Peyer's patch (tissue), 4 donors: ENCODE measurements at regions not wholly inside any gene's neighbourhood (a gene's known extent, or its start where the extent isn't known, plus 50 kb on each side); places are given as distances from the start of the nearest gene placed in this dataset.

ENCODE experiments used
- DNase-seq, 3 donors: peaks; one replicate each; pipeline ENCODE4 v3.0.0-alpha.2; 2017 to 2019
- H3K27ac ChIP-seq, 4 donors: fragments of 200-600 bp; sonication (generic); one replicate each; pipeline ENCODE4 v1.5.1; 2016 to 2019
- H3K27me3 ChIP-seq, 2 donors: fragments of 200-600 bp; sonication (generic); one replicate each; pipeline ENCODE4 v1.5.1; 2019
- H3K36me3 ChIP-seq, 3 donors: fragments of 200-600 bp; sonication (generic); one replicate each; pipeline ENCODE4 v1.5.1; 2016 to 2019
- H3K4me1 ChIP-seq, 4 donors: fragments of 200-600 bp; sonication (generic); one replicate each; pipeline ENCODE4 v1.5.1; 2016 to 2019
- H3K4me3 ChIP-seq, 4 donors: fragments of 200-600 bp; sonication (generic); 1 replicate in 3 of 4; 2 replicates in 1 of 4; pipeline ENCODE4 v1.5.1; 2016 to 2019; ENCODE audit warnings: mild to moderate bottlenecking in 1 of 4
- H3K9me3 ChIP-seq, 4 donors: fragments of 200-600 bp; sonication (generic); one replicate each; pipeline ENCODE4 v1.5.1; 2016 to 2019; ENCODE audit warnings: mild to moderate bottlenecking in 1 of 4
- CTCF ChIP-seq, 6 experiments: fragments of 450-650 bp in 4 of 6; fragments of 200-600 bp in 2 of 6; sonication (generic) in 1 of 6; IDR thresholded peaks; one replicate each; pipeline ENCODE4 v1.5.1; 2017 to 2019; ENCODE audit warnings: antibody characterized with exemption in 6 of 6, mild to moderate bottlenecking in 3 of 6, moderate library complexity in 1 of 6
- POLR2A ChIP-seq, 2 donors: fragments of 450-650 bp; IDR thresholded peaks; one replicate each; pipeline ENCODE4 v1.5.1; 2017; ENCODE audit warnings: antibody characterized with exemption in 2 of 2, mild to moderate bottlenecking in 2 of 2, moderate library complexity in 2 of 2

- no peaks in the 10 kb centered on the region for H3K27me3 ChIP-seq
- TF ChIP-seq CTCF (IDR thresholded peaks at IDR 0.05), result no peak
- TF ChIP-seq POLR2A (IDR thresholded peaks at IDR 0.05), result no peak
- no peaks in the 10 kb centered on the region for H3K9me3 ChIP-seq
- DNase-seq, result no peak
- H3K4me3 ChIP-seq, result no peak overlapping the region
- H3K4me1 ChIP-seq, result no peaks in the 10 kb centered on the region
- H3K36me3 ChIP-seq, result no peaks in the 10 kb centered on the region
- H3K27ac ChIP-seq, result no peak overlapping the region
These were observed 219.3 kb upstream of the TNP1 start for GRCh38 chr2:217079165-217079564.

GRCh38 chr2:217077831-217078407, 218.1 kb upstream of the TNP1 start:
- no peaks in the 10 kb centered on the region for H3K36me3 ChIP-seq
- H3K4me1 ChIP-seq, result no peaks in the 10 kb centered on the region
- no peak overlapping the region for H3K4me3 ChIP-seq
- no peak for DNase-seq
- H3K27me3 ChIP-seq, result no peaks in the 10 kb centered on the region
- H3K27ac ChIP-seq, result no peak overlapping the region
- H3K9me3 ChIP-seq, result no peaks in the 10 kb centered on the region
- TF ChIP-seq CTCF (IDR thresholded peaks at IDR 0.05), result no peak
- TF ChIP-seq POLR2A (IDR thresholded peaks at IDR 0.05), result no peak

GRCh38 chr2:217076657-217077232, 216.9 kb upstream of the TNP1 start:
- Histone ChIP-seq H3K27ac (no peak overlapping the region), H3K4me1 (no peaks in the 10 kb centered on the region), H3K4me3 (no peak overlapping the region), H3K27me3 (no peaks in the 10 kb centered on the region), H3K9me3 (no peaks in the 10 kb centered on the region), H3K36me3 (no peaks in the 10 kb centered on the region)
- no peak for DNase-seq
- TF ChIP-seq POLR2A (IDR thresholded peaks at IDR 0.05), result no peak
- no peak for TF ChIP-seq CTCF (IDR thresholded peaks at IDR 0.05)

- no peaks in the 10 kb centered on the region for H3K36me3 ChIP-seq
- no peak overlapping the region for H3K27ac ChIP-seq
These were observed 216.2 kb upstream of the TNP1 start for GRCh38 chr2:217076058-217076435.

GRCh38 chr2:217075268-217076057, 215.6 kb upstream of the TNP1 start:
- no peak for TF ChIP-seq CTCF (IDR thresholded peaks at IDR 0.05)
- TF ChIP-seq POLR2A (IDR thresholded peaks at IDR 0.05), result no peak
- Histone ChIP-seq H3K27ac (peak overlapping the region in 1 of 4 donors; percentile 17), H3K4me3 (no peak overlapping the region), H3K27me3 (no peaks in the 10 kb centered on the region), H3K9me3 (no peaks in the 10 kb centered on the region), H3K4me1 (no peaks in the 10 kb centered on the region), H3K36me3 (no peaks in the 10 kb centered on the region)
- DNase-seq, result no peak

More at GRCh38 chr2:217076058-217076435, 216.2 kb upstream of the TNP1 start:
- TF ChIP-seq POLR2A (IDR thresholded peaks at IDR 0.05), result no peak
- no peak for TF ChIP-seq CTCF (IDR thresholded peaks at IDR 0.05)
- no peak overlapping the region for H3K4me3 ChIP-seq
- no peak for DNase-seq
- H3K9me3 ChIP-seq, result no peaks in the 10 kb centered on the region
- no peaks in the 10 kb centered on the region for H3K27me3 ChIP-seq
- H3K4me1 ChIP-seq, result no peaks in the 10 kb centered on the region
